Retinal pigment epithelial cell (primary cell): ENCODE measurements at regions not wholly inside any gene's neighbourhood (a gene's known extent, or its start where the extent isn't known, plus 50 kb on each side); places are given as distances from the start of the nearest gene placed in this dataset.

Experiments used
- DNase-seq: peaks from one replicate; pipeline ENCODE4 v3.0.0-alpha.2; 2010; ENCODE audit warnings: low read depth
- H3K4me3 ChIP-seq: 2 replicates; pipeline ENCODE4 v1.5.1; 2011; ENCODE audit warnings: mild to moderate bottlenecking, low read length, control low read depth, moderate library complexity
- CTCF ChIP-seq: conservative IDR thresholded peaks from 2 replicates; pipeline ENCODE4 v1.5.1; 2011; ENCODE audit warnings: low read depth, low read length, control low read depth, inconsistent platforms

GRCh38 chr4:187283201-187283955, 559.7 kb upstream of the FAT1 start:
- no peak for TF ChIP-seq CTCF
- DNase-seq, result no peak

GRCh38 chr4:187286525-187286924, 562.9 kb upstream of the FAT1 start:
- no peak for TF ChIP-seq CTCF
- no peak for DNase-seq
- no peak overlapping the region for H3K4me3 ChIP-seq

More at GRCh38 chr4:187283201-187283955, 559.7 kb upstream of the FAT1 start:
- H3K4me3 ChIP-seq, result no peak overlapping the region

- no peak for DNase-seq
- no peak for TF ChIP-seq CTCF
- H3K4me3 ChIP-seq, result no peak overlapping the region
These were observed 565.7 kb upstream of the FAT1 start for GRCh38 chr4:187289371-187289770.

- DNase-seq, result no peak
These were observed 571.2 kb upstream of the FAT1 start for GRCh38 chr4:187294861-187295260.

GRCh38 chr4:187301923-187302322, 578.3 kb upstream of the FAT1 start:
- TF ChIP-seq CTCF, result no peak

More at GRCh38 chr4:187294861-187295260, 571.2 kb upstream of the FAT1 start:
- TF ChIP-seq CTCF, result no peak
- H3K4me3 ChIP-seq, result no peak overlapping the region

GRCh38 chr4:187302457-187303150, 578.9 kb upstream of the FAT1 start:
- no peak overlapping the region for H3K4me3 ChIP-seq
- no peak for DNase-seq
- TF ChIP-seq CTCF, result no peak

More at GRCh38 chr4:187301923-187302322, 578.3 kb upstream of the FAT1 start:
- no peak overlapping the region for H3K4me3 ChIP-seq
- DNase-seq, result no peak
